Prostate gland (tissue), 2 donors: ENCODE measurements at regions not wholly inside any gene's neighbourhood (a gene's known extent, or its start where the extent isn't known, plus 50 kb on each side); places are given as distances from the start of the nearest gene placed in this dataset.

Experiments used
- POLR2A ChIP-seq: fragments of 450-650 bp; IDR thresholded peaks from one replicate; pipeline ENCODE4 v1.6.1; 2016; ENCODE audit warnings: antibody characterized with exemption, mild to moderate bottlenecking
- POLR2AphosphoS5 ChIP-seq: sonication (generic); formaldehyde crosslinking; IDR thresholded peaks from one replicate; pipeline ENCODE4 v1.6.1; 2017; ENCODE audit warnings: antibody characterized with exemption
- TF ChIP-seq, protein P1 (sequence below), 4 experiments: fragments of 200-600 bp in 2 of 4; fragments of 450-650 bp in 2 of 4; sonication (generic) in 2 of 4; IDR thresholded peaks; 1 replicate in 3 of 4; 2 replicates in 1 of 4; pipeline ENCODE4 v1.5.1; 2016 to 2019; ENCODE audit warnings: antibody characterized with exemption in 4 of 4, mild to moderate bottlenecking in 2 of 4, moderate library complexity in 2 of 4

DNA sequence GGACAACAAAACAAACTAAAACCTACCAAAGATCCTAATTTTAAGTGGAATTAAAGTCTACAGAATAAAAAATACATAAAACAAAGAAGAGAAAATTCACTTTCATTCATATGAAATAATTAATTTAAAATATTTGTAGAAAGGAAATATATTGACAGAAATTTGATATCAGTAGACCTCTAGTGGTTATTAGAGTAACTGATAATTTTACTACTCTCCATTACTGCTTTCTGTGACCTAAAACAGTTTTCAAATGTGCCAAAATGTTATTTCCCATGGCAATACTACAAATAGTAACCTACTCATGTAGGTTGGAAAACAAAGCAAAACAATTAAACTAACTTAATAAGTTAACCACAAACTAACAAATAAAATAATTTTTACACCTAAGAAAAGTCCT, 147.1 kb downstream of the NOL4 start:
- TF ChIP-seq, protein P1, sequence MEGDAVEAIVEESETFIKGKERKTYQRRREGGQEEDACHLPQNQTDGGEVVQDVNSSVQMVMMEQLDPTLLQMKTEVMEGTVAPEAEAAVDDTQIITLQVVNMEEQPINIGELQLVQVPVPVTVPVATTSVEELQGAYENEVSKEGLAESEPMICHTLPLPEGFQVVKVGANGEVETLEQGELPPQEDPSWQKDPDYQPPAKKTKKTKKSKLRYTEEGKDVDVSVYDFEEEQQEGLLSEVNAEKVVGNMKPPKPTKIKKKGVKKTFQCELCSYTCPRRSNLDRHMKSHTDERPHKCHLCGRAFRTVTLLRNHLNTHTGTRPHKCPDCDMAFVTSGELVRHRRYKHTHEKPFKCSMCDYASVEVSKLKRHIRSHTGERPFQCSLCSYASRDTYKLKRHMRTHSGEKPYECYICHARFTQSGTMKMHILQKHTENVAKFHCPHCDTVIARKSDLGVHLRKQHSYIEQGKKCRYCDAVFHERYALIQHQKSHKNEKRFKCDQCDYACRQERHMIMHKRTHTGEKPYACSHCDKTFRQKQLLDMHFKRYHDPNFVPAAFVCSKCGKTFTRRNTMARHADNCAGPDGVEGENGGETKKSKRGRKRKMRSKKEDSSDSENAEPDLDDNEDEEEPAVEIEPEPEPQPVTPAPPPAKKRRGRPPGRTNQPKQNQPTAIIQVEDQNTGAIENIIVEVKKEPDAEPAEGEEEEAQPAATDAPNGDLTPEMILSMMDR (IDR thresholded peaks at IDR 0.05), result no peak
- TF ChIP-seq POLR2AphosphoS5 (no peak), POLR2A (no peak)
